Panc1 (cell line): ENCODE measurements at regions not wholly inside any gene's neighbourhood (a gene's known extent, or its start where the extent isn't known, plus 50 kb on each side); places are given as distances from the start of the nearest gene placed in this dataset.

ENCODE experiments used
- TF ChIP-seq, protein P1 (sequence below): fragments of 450-650 bp; IDR thresholded peaks from 2 replicates; pipeline ENCODE4 v1.5.1; 2017; ENCODE audit warnings: mild to moderate bottlenecking
- TF ChIP-seq, protein P2 (sequence below), 2 experiments: IDR thresholded peaks; 2 replicates each; pipeline ENCODE4 v1.6.1; 2011 to 2012; ENCODE audit warnings: low read depth in 2 of 2, control low read depth in 1 of 2, low read length in 1 of 2, mild to moderate bottlenecking in 1 of 2, moderate library complexity in 1 of 2; ENCODE audit not compliant: insufficient read depth in 1 of 2

DNA sequence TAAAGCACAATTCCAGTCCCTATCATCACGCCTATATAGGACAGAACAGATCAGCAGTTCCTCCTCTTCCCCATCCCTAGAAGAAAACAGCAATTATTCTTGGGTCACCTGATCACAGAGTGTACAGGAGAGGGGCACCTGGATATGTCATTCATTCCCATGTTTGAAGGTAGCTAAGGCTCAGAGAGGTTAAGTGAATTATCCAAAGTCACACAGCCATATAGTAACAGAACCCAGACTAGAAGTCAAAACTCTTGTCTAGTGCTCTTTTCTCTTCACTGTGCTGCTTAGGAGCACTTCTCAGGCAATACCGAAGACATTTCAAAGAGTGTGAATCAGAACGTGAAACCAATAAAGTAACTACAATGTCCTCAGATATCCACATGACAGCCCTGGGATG, 93.0 kb upstream of the ATL2 start:
- TF ChIP-seq, protein P1, sequence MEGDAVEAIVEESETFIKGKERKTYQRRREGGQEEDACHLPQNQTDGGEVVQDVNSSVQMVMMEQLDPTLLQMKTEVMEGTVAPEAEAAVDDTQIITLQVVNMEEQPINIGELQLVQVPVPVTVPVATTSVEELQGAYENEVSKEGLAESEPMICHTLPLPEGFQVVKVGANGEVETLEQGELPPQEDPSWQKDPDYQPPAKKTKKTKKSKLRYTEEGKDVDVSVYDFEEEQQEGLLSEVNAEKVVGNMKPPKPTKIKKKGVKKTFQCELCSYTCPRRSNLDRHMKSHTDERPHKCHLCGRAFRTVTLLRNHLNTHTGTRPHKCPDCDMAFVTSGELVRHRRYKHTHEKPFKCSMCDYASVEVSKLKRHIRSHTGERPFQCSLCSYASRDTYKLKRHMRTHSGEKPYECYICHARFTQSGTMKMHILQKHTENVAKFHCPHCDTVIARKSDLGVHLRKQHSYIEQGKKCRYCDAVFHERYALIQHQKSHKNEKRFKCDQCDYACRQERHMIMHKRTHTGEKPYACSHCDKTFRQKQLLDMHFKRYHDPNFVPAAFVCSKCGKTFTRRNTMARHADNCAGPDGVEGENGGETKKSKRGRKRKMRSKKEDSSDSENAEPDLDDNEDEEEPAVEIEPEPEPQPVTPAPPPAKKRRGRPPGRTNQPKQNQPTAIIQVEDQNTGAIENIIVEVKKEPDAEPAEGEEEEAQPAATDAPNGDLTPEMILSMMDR, result no peak
- TF ChIP-seq, protein P2, sequence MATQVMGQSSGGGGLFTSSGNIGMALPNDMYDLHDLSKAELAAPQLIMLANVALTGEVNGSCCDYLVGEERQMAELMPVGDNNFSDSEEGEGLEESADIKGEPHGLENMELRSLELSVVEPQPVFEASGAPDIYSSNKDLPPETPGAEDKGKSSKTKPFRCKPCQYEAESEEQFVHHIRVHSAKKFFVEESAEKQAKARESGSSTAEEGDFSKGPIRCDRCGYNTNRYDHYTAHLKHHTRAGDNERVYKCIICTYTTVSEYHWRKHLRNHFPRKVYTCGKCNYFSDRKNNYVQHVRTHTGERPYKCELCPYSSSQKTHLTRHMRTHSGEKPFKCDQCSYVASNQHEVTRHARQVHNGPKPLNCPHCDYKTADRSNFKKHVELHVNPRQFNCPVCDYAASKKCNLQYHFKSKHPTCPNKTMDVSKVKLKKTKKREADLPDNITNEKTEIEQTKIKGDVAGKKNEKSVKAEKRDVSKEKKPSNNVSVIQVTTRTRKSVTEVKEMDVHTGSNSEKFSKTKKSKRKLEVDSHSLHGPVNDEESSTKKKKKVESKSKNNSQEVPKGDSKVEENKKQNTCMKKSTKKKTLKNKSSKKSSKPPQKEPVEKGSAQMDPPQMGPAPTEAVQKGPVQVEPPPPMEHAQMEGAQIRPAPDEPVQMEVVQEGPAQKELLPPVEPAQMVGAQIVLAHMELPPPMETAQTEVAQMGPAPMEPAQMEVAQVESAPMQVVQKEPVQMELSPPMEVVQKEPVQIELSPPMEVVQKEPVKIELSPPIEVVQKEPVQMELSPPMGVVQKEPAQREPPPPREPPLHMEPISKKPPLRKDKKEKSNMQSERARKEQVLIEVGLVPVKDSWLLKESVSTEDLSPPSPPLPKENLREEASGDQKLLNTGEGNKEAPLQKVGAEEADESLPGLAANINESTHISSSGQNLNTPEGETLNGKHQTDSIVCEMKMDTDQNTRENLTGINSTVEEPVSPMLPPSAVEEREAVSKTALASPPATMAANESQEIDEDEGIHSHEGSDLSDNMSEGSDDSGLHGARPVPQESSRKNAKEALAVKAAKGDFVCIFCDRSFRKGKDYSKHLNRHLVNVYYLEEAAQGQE (IDR thresholded peaks at IDR 0.05; ENCODE audit: insufficient read depth in 1 of 2, low read depth in 2 of 2, low read length in 1 of 2), result no peak
